ENCODE measurements at regions not wholly inside any gene's neighbourhood (a gene's known extent, or its start where the extent isn't known, plus 50 kb on each side); places are given as distances from the start of the nearest gene placed in this dataset.
A peak's percentile ranks its signal among the peaks of the same experiment; 100 is the strongest.

DNA sequence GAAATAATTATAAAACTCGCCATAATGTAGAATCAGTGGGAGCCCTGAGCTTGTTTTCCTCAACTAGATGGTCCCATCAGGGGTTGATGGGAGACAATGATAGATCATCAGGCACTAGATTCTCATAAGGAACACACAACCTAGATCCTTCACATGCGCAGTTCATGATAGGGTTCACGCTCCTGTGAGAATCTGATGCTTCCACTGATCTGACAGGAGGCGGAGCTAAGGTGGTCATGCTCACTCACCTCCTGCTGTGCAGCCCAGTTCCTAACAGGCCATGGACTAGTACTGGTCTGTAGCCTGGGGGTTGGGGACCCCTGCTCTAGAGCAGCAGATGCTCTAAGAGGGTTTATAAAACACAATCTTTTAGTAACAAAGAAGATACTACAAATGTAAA, 183.6 kb downstream of the ANXA2 start:
- DNase-seq (ENCODE audit: low spot score), result no peak

DNA sequence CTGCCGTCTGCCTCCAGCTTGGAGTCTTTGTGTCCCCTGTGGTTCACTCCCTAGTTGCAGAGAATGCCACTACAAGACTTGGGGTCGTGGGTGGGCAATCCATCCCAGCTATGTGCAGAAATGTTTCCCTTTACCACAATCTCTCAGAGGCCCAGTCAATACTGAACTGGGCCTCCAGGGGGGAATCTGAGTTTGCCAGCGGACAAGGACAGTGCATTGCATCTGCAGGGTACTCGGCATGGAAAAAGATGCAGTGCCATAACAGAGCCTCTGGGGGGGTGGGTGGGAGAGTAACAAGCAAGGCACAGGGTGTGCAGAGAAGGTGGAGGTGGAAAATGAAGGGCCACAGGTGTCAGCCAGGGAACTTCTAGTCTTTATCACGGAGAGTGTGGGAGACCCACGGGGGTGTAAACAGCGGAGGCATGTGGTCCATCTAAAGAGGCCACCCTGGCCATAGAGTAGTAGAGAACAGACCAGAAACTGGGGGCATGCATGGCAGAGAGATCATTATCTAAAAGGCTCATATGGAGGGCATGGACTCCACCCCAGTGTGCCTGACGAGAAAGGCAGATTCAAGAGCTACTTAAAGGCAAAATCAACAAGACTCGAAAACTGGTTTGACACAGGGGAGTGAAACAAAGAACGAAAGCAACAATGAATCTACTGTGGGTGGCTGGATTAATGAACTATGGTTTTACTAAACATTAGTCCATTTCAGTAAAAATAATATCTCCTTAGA, 182.4 kb downstream of the ANXA2 start:
- DNase-seq (ENCODE audit: low spot score), result no peak

DNA sequence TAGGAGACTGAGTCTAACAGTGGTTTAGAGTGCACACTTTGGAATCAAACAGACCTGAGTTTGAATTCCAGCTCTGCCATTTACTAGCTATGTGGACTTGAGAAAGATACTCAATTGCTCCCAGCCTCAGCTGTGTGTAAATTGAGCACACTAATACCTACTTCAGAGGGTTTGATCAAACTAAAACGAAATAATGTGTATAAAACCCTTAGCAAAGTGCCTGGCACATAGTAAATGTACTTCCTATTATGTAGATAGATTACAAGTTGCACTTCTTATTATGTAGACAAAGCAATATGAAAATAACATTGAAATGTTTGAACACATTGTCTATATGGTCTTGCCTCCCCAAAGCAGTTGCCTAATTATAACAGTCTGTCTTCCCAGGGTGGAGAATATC, 180.6 kb downstream of the ANXA2 start:
- DNase-seq (ENCODE audit: low spot score), result no peak

DNA sequence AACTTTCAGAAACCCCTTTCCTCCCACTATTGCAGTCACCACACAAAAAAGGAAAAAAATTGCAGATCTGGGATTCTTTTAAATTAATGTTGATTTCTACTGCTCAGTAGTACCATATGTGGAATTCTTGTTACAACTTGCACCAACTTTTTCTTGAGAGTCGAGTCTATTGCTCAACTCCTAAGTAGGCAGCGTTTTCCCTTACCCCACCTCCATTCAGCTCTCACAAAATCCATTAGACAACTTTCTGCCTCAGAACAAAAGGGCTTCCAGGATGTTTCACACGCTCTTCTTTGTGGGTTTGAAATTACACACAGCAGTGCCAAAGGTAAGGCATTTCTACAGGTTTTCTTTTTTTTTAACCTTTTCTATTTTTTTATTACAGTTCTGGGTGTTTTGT, 179.5 kb downstream of the ANXA2 start:
- no peak for DNase-seq (ENCODE audit: low spot score)

DNA sequence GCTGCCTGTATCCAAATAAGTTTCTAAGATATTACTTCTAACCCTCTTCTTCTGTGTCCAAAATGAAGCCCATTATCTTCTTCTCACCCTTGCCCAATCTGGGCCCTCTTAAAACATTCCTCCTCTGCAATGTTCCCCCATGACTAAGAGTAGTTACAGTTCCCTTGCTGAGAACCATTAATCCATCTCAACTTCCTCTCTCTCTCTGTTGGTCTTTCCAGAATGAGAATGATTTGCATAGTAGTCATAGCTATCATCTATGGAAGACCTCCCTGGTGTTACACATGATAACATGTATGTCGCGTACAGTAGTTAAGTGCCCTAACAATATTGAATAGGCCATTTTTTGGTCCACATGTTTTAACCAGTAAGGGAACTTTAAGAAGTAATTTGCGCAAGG, 177.9 kb downstream of the ANXA2 start:
- DNase-seq (ENCODE audit: low spot score), result no peak

DNA sequence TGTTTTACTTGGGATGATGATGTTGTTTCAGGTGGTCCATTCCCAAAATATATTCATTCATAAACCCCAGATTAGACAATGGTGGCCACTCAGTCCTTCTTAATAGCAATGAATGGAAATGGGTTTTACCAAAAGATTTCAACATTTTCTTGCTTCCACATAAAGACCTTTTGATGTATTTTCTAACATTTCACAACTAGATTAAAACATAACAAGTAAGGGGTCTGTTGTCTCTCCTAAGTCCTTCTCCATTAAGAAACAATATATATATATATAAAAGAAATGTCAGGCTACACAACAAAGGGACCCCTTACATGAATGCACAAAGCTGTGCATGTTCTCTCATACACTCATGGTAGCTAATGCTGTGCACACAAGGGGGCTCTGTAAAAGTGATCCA, 176.4 kb downstream of the ANXA2 start:
- DNase-seq (ENCODE audit: low spot score), result no peak

GRCh38 chr15:60222404-60222803, 175.4 kb downstream of the ANXA2 start:
- no peak for DNase-seq (ENCODE audit: low spot score)

DNA sequence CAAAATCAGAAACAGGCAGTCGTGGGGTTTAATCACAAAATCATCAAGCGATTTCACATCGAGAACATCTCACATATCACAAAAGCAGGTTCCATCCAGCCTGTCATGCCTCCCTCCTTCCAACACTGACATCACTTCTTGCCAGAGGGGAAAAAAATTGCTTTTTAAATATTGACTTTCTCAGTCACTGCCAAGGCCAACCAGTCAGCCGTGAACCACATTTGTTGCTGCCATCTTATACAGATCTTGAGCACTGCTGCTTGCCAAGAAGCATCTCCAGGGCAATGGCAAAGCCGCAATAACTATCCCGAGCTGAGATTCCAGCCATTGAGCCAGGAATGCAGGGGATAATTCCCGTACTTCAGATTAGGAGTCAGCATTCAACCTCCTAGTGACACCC, 174.6 kb downstream of the ANXA2 start:
- DNase-seq (ENCODE audit: low spot score), result peak; percentile 16

DNA sequence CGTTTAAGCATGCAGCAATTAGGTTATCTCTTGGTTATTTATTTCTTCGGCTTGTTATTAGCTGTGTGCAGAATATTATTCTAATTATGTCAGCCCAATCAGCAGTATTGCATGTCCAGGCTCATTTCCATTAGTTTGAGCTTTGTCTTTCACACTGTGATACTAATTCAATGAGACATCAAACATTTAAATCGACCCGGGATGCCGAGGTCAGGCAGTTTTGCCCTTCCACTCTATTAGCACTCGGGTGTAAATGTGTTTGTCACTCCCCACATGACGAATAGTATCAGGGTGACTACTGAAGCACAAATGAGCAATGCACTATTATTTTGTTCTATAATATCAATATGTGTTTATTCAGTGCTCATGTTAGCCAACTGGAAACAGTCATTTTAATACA, 170.9 kb downstream of the ANXA2 start:
- DNase-seq (ENCODE audit: low spot score), result no peak

DNA sequence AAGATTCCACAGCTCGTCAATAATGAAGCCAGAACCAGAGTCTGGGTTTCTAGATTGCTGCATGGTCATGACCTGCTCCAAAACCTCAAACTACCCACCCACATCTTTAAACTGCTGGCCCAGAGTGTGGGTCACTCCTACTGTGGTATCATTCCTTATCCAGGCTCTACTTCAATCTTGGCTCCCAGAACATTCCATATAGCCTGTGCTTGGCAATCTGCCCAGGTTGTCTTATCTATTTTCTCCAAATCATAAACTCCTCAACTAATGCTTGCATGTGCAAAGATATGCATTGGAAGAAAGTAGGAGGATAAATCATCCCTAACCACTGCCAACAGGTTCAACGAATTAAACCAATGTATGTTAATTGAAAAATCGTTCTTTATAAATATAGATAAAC, 169.7 kb downstream of the ANXA2 start:
- DNase-seq (ENCODE audit: low spot score), result no peak

GRCh38 chr15:60228619-60229018, 169.2 kb downstream of the ANXA2 start:
- no peak for DNase-seq (ENCODE audit: low spot score)

DNA sequence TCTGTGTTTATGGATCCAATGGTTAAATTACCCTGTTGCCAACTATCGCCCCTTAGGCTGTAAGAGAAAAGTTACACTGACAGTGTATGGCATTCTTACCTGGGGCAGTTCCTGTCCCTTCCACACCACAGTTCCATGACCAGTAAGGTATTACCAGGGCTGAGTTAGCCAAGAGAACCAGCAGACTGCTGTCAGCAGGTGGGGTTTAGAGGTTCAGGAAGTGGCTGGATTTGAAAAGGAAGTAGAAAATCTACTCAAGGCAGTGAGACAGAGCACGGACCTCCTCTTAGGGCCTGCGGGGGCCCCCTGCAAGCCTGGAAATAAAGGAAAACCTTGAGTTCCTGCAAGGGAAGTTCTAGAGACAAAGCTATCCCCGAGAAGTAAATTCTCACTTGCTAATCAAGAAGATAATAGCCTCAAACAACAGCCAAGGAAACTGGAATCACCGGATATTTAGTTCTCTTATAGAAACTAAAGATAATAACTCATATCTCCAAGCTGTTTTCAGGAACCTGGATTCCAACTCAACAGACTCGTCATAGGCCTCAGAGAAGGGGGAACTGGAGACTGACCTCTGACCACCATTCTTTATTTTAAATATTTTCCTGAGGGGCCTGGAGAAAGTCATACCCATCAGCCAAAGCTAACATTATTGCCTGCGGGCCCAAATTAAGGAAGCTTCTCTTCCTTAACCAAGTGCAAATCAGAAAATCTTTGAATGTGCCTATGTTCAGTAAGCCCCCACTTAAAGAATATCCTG, 161.7 kb downstream of the ANXA2 start:
- no peak for DNase-seq (ENCODE audit: low spot score)

DNA sequence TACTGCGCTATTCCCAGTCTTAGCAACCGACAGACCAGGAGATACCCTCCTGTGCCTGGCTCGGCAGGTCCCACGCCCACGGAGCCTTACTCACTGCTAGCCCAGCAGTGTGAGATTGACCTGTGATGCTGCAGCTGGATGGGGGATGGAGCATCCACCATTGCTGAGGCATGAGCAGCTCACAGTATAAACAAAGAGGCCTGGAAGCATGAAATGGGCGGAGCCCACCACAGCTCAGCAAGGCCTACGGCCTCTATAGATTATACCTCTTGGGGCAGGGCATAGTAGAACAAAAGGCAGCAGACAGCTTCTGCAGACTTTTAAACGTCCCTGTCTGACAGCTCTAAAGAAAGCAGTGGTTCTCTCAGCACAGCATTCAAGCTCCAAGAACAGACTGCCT, 160.3 kb downstream of the ANXA2 start:
- no peak for DNase-seq (ENCODE audit: low spot score)

GRCh38 chr15:60243769-60244168, 154.0 kb downstream of the ANXA2 start:
- no peak for DNase-seq (ENCODE audit: low spot score)

DNA sequence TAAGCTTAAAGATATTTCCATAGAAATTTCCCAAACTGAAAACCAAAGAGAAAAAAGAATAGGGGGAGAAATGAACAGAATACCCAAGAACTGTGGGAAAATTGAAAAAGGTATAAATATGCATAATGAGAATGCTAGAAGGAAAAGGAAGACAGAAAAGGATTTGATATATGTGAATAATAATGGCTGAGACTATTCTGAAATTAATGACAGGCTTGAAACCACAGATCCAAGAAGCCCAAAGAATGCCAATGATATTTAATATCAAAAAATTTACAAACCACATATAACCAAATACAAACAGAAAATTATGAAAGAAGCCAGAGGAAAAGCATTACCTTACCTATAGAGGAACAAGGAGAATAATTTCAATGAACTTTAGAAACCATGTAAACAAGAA, 153.0 kb downstream of the ANXA2 start:
- no peak for DNase-seq (ENCODE audit: low spot score)

DNA sequence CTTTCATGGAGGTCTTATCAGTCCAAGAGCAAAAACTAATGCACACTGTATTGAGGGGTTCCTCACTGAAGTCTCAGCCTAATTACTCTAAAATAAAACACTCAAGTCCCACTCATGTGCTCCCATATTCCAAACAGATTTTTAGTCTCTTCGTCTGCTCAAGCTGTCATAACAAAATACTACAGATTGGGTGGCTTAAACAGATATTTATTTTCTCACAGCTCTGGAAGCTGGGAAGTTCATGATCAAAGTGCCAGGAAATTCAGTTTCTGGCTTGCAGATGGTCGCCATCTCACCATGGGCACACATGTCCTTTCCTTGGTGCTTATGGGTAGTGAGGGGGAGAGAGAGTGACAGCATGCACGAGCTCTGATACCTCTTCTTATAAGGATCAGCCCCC, 147.5 kb downstream of the ANXA2 start:
- peak; percentile 3 for DNase-seq (ENCODE audit: low spot score)

GRCh38 chr15:60251300-60252070, 146.3 kb downstream of the ANXA2 start:
- no peak for DNase-seq (ENCODE audit: low spot score)

DNA sequence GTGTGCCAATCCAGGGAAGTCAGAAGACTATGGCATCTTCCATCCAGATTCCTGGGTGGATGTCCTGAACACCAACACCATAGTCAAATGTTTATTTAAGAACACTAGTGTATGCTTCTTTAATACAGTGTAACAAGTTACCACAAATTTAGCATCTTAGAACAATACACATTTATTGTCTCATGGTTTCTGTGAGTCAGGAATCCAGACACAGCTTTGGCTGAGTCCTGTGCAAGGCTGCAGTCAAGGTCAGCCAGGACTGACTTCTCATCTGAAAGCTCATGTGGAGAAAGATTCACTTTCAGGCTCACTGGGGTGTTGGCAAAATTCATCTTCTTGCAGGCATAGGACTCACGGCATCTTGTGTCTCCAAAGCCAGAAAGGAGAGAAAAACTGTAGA, 143.4 kb downstream of the ANXA2 start:
- no peak for DNase-seq (ENCODE audit: low spot score)

DNA sequence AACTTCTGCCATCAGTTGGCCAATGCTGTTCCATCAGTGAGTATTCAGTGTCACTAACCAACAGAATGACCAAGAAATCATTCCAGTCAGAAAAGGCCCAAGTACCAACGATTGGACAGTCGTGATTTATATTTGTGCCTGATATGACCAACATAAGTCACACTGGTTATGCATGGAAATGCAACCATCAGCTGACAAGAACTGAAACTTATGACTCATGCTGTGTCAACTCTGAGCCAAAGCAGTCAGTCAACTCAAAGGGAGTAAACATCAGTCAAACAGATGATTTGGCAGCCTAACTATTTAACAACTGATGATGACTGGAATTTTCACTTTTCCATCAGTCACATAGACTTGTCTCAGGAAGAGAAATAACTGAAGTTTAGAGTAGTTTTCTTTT, 142.4 kb downstream of the ANXA2 start:
- peak; percentile 4 for DNase-seq (ENCODE audit: low spot score)

DNA sequence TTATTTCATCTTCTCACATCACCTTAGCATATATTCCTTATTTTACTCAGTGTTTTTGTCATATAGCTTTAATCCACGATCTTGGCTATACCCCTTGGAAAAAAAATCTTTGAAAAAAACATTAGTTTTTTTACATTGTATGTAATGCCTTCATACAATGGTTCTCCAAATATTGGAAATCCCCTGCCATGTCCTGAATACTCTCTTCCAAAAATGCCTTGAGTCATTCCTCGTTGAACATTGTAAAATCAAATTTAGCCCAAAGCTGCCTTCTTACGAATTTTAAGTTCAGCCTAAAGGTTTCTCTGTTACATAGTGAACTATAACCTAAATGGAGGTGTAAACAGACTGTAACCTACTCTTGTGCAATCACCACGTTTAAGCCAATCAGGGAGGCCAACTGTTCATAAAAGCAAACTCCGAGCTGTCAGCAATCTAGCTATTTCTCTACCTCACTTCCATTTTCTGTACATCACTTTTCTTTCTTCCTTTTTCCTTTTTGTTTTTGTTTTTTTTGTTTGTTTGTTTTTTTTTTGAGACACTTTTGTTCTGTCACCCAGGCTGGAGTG, 140.1 kb downstream of the ANXA2 start:
- DNase-seq (ENCODE audit: low spot score), result no peak

GRCh38 chr15:60259469-60259868, 138.3 kb downstream of the ANXA2 start:
- DNase-seq (ENCODE audit: low spot score), result no peak

DNA sequence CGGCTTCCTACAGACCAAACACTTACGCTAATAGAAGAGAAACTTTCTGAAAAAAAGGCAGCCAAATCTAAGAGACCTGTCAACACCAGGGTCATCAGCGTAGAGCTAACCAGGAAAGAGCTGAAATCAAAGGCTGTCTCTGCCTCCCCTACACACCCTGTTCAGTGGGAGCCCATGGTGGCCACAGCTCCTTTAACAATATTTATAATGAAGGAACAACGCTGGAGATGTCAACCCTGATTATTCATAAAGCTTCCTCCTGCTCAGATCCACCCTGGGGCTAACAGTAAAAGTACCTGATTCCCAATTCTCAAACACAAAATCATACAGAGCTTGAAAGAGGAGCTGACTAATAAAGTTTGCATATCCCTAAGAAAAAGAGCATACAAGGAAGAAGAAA, 133.7 kb downstream of the ANXA2 start:
- no peak for DNase-seq (ENCODE audit: low spot score)

- DNase-seq (ENCODE audit: low spot score), result no peak
Observed at GRCh38 chr15:60264566-60264965, 133.2 kb downstream of the ANXA2 start.
